ENCODE measurements at regions not wholly inside any gene's neighbourhood (a gene's known extent, or its start where the extent isn't known, plus 50 kb on each side); places are given as distances from the start of the nearest gene placed in this dataset.

DNA sequence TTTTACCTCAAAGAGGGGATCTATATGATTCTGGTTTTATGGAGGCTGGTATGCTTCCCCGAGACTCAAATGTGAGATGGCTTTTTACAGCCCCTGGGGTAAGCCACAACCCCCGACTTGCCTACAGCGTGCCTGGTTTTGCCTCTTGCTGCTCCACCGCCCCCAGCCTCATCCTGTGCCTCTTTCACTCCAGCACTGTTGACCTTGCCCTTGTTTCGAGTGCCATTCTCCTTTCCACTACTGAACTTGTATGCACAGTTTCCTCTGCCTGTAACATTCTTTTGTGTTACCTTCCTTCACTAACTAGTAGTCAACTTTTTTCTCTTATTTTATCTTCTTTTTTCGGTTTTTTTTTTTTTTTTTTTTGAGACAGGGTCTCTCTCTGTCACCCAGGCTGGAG lies 219.0 kb upstream of the ZBED5 start:
- DNase-seq, result no peak

DNA sequence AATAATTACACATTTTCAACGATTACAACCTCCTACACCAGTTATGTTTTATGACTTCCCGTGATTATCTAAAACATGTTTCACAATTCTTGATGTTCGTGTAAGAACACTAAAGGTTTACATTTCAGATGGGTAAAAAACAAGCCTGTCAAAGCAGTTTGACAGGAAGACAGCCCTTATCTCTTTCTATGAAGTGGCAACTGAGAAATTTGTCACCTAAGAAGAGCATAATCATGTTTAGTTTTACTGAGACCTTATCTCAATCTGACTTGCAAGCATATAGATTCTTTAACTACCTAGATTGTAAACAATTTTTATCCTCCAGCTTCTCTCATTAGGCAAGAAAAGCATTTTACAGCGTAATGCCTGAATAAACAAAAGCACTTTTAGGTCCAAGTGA lies 218.4 kb upstream of the ZBED5 start:
- no peak for DNase-seq

- no peak for DNase-seq
Measured at GRCh38 chr11:11075515-11076171, 217.8 kb upstream of the ZBED5 start.

DNA sequence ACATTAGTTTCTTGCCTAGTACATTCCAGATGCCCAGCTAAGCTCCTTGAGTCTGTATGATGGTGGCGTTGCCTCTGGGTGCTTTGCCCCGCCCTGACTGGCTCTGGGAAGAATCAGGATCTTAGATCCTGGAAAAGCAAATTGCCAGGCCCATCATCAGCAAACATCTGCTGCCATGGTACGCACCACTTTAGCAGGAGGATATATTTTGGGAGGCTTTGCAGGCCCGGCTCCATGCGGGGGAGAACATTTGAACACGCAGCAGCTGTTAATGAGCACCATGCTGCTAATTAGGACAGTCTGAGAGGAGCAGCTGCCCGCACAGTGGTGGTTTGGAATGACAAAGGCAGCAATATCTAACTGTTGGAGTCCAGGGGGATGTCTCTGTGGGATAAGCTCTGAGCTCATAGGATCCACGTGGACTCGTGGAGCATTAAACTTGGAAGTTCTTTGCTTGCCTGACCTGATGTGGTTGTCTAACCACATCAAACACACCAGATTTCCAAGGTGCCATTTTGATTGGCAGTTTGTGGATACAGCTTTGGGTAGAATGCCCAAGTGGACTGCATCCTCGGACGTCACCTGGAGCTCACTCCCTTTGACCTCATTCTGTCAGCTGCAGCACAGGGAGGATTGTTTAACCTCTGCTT lies 217.0 kb upstream of the ZBED5 start:
- DNase-seq, result no peak

DNA sequence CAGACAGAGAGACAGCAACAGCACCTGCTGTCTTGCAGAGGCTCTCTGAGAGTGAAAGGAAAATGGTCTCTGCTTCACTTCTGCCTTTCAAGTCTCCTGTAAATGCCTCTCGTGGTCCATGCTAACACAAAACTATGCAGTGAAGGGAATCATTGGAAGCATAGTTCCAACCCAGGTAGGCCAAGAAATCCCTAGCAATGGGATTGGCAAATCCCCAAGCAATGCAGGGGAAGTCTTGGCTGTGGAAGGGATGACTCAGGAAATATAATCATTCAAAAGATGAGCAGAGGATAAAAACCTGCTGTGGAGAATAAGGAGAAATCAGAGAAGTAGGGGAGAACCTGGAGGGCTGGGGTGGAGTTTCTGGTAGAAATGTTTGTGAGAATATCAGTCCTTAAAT lies 216.1 kb upstream of the ZBED5 start:
- DNase-seq, result no peak

GRCh38 chr11:11072067-11072466 lies 214.2 kb upstream of the ZBED5 start:
- DNase-seq, result no peak

DNA sequence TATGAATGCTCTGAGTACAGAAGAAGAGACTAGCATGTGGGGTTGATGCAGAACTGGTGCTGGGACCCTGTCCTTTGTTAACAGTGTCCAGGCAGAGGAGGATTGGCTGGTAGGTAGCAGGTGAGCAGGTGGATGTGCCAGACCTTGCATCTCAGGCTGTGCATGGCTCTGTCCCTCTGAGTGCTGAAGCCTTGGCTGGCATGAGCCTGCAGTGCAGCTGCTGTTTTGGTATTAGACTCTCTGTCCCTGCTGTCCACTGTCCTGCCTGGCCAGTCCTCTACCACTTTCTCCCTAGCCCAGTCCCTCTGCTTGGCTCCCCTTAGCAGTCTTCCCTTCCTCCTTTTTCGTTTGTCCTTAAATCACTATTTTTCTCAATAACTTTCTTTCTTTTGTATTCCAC lies 213.6 kb upstream of the ZBED5 start:
- no peak for DNase-seq

- no peak for DNase-seq
Measured at GRCh38 chr11:11070976-11071375, 213.1 kb upstream of the ZBED5 start.

GRCh38 chr11:11069841-11070835 lies 212.3 kb upstream of the ZBED5 start:
- DNase-seq, result no peak

- no peak for DNase-seq
Measured at GRCh38 chr11:11068113-11068512, 210.3 kb upstream of the ZBED5 start.

- no peak for DNase-seq
Measured at GRCh38 chr11:11065396-11065795, 207.5 kb upstream of the ZBED5 start.

- no peak for DNase-seq
Measured at GRCh38 chr11:11057472-11057854, 199.6 kb upstream of the ZBED5 start.

DNA sequence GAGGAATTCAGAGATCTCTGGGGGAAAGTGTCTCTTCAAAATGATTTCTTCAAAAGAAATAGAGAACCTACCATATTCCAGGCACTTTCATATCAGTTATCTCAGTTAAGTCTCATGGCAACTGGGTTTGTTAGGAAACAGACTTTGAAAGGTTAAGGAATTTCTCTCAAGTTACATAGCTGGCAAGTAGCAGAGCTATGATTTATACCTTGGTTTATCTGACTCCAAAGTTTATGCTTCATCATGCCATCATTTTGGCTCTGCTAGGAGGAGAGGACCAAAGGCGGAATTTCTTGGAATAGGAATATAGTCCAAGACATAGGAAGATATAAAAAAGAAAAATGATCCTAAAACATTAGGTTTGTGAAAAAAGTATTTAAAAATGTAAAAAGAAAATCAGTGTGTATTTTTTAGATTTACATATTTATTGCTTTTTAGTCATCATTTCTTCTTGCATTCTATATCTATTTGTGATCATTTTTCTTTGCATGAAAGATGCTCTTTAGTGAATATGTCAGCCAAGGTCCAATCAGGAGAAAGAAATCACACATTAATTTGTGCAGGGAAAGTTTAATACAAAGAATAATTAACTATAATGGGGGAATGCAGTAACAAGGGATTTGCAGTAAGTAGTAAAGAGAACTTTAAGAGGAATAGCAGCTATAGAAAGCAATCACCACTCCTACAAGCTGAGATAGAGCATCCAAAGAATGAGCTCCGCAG lies 199.1 kb upstream of the ZBED5 start:
- DNase-seq, result no peak

GRCh38 chr11:11056316-11056715 lies 198.5 kb upstream of the ZBED5 start:
- no peak for DNase-seq

- DNase-seq, result no peak
Measured at GRCh38 chr11:11047851-11048610, 190.2 kb upstream of the ZBED5 start.

DNA sequence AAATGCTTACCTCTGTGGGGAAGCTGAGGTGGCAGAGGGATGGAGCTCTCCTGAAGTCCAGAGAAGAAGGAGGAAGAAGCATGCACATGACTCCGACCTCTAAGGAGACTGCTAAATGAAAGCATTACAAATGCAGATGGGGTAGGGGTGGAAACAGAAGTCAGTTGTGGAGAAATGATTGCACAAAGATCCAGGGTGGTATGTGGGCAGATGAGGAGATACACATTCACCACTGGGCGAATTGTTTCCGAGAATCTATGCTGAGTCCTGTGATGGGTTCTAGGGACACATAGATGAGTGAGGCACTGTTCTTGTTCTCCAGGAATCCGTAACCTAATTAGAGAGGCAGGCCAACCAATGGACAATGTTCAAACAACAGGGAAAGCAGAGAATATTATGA lies 188.9 kb upstream of the ZBED5 start:
- DNase-seq, result no peak

DNA sequence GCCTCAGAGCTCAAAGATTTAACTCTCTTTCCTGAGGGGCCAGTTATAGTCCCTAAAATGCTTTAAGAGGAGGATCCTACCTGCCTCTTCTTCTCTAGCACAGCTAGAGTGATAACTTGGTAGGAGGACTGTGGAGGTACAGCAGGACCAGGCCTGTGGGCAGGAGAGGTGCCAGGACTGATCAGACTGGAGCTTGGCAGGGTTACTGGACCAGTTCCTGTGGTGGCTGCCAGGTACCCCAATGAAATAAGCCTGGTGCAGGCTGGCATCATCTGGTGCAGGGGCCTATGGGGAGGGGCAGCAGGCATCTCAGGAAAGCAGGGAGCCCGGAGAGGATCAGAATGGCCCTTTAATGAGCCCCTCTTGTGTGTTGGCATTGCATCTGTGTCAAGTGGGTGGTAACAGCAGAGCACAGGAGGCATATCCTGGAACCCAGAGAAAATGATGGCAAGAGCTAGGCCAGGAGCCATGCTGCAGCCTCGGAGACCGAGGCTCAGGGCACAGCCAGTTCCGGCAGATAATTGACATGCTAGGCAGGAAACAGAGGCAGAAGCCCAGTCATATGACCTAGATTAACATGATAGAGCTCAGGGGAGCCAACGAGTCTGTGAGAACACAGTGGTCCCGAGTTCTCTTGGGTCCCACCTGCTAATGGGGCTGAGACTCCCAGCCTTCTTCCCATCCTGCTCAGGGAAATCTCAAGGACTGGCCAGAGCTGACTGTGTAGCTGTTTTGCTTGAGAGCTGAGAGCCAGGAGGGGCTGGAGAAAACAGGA lies 187.5 kb upstream of the ZBED5 start:
- no peak for DNase-seq

- DNase-seq, result no peak
Measured at GRCh38 chr11:11044137-11044855, 186.4 kb upstream of the ZBED5 start.

DNA sequence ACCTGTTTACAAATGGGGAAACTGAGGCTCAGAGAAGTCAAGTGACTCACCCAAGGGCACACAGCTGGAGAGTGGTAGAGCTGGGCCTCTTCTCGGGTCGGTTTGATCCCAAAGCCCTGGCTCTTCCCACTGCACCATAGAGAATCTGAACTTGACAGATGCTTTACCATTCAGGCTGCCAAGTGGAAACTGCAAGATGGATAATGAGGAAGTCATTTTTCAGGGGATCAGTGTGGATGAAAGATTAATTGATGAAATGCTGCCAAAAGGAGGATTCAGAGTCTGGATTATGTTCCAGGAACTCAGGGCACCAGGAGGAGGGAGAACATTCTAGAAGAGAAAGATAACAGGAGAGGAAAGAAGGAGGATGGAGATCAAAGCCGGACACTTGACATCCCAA lies 185.9 kb upstream of the ZBED5 start:
- DNase-seq, result no peak

DNA sequence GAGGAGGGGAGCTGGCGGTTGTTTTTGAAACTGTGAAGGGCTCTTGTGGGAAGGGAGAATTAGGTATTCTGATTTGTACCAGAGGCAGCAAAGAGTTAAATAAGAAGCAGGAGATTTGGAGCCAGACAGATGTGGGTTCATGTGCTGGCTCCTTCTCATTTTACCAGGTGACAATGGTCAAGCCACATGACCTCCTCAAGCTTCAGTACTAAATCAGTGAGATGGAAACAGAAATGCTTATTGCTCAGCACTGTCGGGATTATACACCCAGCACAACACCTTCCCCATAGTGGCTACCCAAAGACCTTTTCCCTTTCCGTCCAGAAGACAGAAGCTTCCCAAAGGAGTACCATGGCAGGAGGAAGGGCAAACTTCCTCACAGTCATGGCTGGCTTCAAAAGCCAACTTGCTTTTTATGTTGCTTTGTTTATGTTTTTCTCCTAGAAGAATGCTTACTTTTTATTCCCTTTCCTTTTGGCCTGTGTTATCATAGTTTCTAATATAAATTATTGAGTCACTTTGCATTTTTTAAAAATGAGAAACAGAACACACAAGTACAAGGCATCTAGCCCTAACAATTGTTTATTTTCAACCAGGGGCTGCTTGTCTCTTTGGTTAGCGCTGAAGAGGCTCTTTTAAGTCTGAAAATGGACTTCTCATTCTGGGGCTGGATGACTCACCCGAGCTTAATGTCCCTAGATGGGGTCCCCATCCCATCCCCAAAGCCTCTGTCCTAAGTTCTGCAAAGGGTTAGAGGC lies 181.5 kb upstream of the ZBED5 start:
- no peak for DNase-seq
